Activated T-helper 1 cell treated with anti-CD3 and anti-CD28 coated beads, Interleukin-2, amount 50 U/mL, for 16 hours (primary cell): ENCODE measurements at regions not wholly inside any gene's neighbourhood (a gene's known extent, or its start where the extent isn't known, plus 50 kb on each side); places are given as distances from the start of the nearest gene placed in this dataset.

Source experiments
- DNase-seq, 2 donors: peaks; one replicate each; pipeline ENCODE4 v3.0.0-alpha.2; 2020; ENCODE audit warnings: low read depth in 1 of 2, low spot score in 1 of 2

- no peak for DNase-seq
These were observed 670.0 kb upstream of the KIRREL3 start for GRCh38 chr11:127670374-127671119.

GRCh38 chr11:127656116-127656836 is 655.7 kb upstream of the KIRREL3 start:
- no peak for DNase-seq

- DNase-seq, result no peak
These were observed 652.5 kb upstream of the KIRREL3 start for GRCh38 chr11:127653076-127653475.

GRCh38 chr11:127651888-127652221 is 651.3 kb upstream of the KIRREL3 start:
- no peak for DNase-seq

- no peak for DNase-seq
These were observed 650.8 kb upstream of the KIRREL3 start for GRCh38 chr11:127651175-127651887.

GRCh38 chr11:127649958-127650357 is 649.4 kb upstream of the KIRREL3 start:
- no peak for DNase-seq

- DNase-seq, result no peak
These were observed 648.5 kb upstream of the KIRREL3 start for GRCh38 chr11:127649071-127649470.

GRCh38 chr11:127648583-127648982 is 648.0 kb upstream of the KIRREL3 start:
- DNase-seq, result no peak

GRCh38 chr11:127644366-127644765 is 643.8 kb upstream of the KIRREL3 start:
- no peak for DNase-seq

GRCh38 chr11:127643268-127644058 is 642.9 kb upstream of the KIRREL3 start:
- no peak for DNase-seq

- no peak for DNase-seq
These were observed 640.2 kb upstream of the KIRREL3 start for GRCh38 chr11:127640561-127641451.

- no peak for DNase-seq
These were observed 639.3 kb upstream of the KIRREL3 start for GRCh38 chr11:127639916-127640315.

- DNase-seq, result no peak
These were observed 632.6 kb upstream of the KIRREL3 start for GRCh38 chr11:127632976-127633680.

- DNase-seq, result no peak
These were observed 632.0 kb upstream of the KIRREL3 start for GRCh38 chr11:127632546-127632945.

- no peak for DNase-seq
These were observed 631.4 kb upstream of the KIRREL3 start for GRCh38 chr11:127631974-127632373.

GRCh38 chr11:127629200-127629599 is 628.6 kb upstream of the KIRREL3 start:
- DNase-seq, result no peak

GRCh38 chr11:127628458-127628785 is 627.9 kb upstream of the KIRREL3 start:
- DNase-seq, result no peak

GRCh38 chr11:127627629-127628457 is 627.3 kb upstream of the KIRREL3 start:
- DNase-seq, result no peak

- no peak for DNase-seq
These were observed 626.6 kb upstream of the KIRREL3 start for GRCh38 chr11:127627204-127627603.
